ENCODE measurements at regions not wholly inside any gene's neighbourhood (a gene's known extent, or its start where the extent isn't known, plus 50 kb on each side); places are given as distances from the start of the nearest gene placed in this dataset.

GRCh38 chr14:96999654-97000155, 202.5 kb downstream of the VRK1 start:
- ChIA-PET POLR2A (no interaction called here), CTCF (interaction anchor here (1.2 kb wide), 1 partner anchor 28 kb away, joined by 3 read pairs; no protein-coding TSS in a partner anchor)

DNA sequence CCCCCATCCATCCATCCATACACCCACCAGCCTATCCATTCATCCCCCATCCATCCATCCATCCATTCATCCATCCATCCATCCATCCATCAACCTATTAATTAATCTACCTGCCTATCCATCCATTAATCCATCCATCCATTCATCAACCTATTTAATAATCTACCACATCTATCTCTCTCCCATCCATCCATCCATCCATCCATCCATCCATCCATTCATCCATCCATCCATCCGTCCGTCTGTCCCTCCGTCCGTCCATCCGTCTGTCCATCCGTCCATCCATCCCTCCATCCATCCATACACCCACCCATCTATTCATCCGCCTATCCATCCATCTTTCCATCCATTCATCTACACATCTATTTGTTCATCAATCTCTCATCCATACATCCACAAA, 205.3 kb downstream of the VRK1 start:
- no peak for DNase-seq (ENCODE audit: extremely low spot score)
- POLR2A ChIA-PET = no interaction called here
- CTCF ChIA-PET = no interaction called here
- TF ChIP-seq, protein P1, sequence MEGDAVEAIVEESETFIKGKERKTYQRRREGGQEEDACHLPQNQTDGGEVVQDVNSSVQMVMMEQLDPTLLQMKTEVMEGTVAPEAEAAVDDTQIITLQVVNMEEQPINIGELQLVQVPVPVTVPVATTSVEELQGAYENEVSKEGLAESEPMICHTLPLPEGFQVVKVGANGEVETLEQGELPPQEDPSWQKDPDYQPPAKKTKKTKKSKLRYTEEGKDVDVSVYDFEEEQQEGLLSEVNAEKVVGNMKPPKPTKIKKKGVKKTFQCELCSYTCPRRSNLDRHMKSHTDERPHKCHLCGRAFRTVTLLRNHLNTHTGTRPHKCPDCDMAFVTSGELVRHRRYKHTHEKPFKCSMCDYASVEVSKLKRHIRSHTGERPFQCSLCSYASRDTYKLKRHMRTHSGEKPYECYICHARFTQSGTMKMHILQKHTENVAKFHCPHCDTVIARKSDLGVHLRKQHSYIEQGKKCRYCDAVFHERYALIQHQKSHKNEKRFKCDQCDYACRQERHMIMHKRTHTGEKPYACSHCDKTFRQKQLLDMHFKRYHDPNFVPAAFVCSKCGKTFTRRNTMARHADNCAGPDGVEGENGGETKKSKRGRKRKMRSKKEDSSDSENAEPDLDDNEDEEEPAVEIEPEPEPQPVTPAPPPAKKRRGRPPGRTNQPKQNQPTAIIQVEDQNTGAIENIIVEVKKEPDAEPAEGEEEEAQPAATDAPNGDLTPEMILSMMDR (IDR thresholded peaks at IDR 0.05; ENCODE audit: control extremely low read depth, extremely low read depth, low read depth, missing control alignments) = no peak

More at GRCh38 chr14:96999654-97000155, 202.5 kb downstream of the VRK1 start:
- TF ChIP-seq, protein P1 (IDR thresholded peaks at IDR 0.05; ENCODE audit: control extremely low read depth, extremely low read depth, low read depth, missing control alignments) = no peak
- DNase-seq (ENCODE audit: extremely low spot score) = no peak

GRCh38 chr14:97005934-97006333, 208.8 kb downstream of the VRK1 start:
- DNase-seq (ENCODE audit: extremely low spot score) = no peak
- TF ChIP-seq, protein P1 (IDR thresholded peaks at IDR 0.05; ENCODE audit: control extremely low read depth, extremely low read depth, low read depth, missing control alignments) = no peak
- ChIA-PET CTCF (no interaction called here), POLR2A (no interaction called here)

DNA sequence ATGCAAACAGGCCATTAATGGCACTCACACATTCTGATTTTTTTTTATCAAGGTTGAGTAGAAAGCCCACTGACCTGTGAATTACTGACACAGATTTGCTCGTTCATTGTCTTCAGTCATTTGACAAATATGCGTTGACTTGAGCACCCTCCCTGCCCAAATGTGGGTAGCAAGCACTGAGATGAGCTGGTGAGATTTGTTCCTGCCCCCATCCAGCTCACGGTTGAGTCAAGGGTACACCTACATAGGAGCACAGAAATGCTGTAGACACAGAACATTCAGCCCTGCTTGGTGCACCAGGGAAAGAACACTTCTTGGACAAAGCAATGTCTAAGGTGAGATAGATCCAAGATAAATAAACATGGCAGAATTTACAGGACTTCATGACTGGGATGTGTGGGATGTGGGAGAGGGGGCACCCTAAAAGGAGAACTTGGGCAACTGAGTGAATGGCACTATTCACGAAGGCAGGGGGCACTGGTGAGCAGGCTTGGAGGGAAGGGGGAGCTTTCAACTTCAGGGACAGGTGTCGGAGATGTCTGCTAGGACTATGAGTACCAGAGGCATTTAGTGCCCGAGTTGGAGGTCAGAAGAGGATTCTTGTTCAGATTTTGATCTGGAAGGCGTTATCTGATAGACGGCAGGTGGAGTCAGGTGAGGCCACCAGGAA, 213.4 kb downstream of the VRK1 start:
- DNase-seq (ENCODE audit: extremely low spot score) = no peak
- POLR2A ChIA-PET = no interaction called here
- TF ChIP-seq, protein P1 (IDR thresholded peaks at IDR 0.05; ENCODE audit: control extremely low read depth, extremely low read depth, low read depth, missing control alignments) = no peak
- CTCF ChIA-PET = interaction anchor here (0.8 to 1.6 kb wide), 3 partner anchors 9 to 17 kb away, joined by 3 to 4 read pairs (median 3); no protein-coding TSS in a partner anchor

GRCh38 chr14:97013878-97014277, 216.7 kb downstream of the VRK1 start:
- ChIA-PET POLR2A (no interaction called here), CTCF (no interaction called here)
- no peak for DNase-seq (ENCODE audit: extremely low spot score)
- TF ChIP-seq, protein P1 (IDR thresholded peaks at IDR 0.05; ENCODE audit: control extremely low read depth, extremely low read depth, low read depth, missing control alignments) = no peak

- no peak for DNase-seq (ENCODE audit: extremely low spot score)
- TF ChIP-seq, protein P1 (IDR thresholded peaks at IDR 0.05; ENCODE audit: control extremely low read depth, extremely low read depth, low read depth, missing control alignments) = no peak
- CTCF ChIA-PET = interaction anchor here (1.3 kb wide), 2 partner anchors 13 to 83 kb away, joined by 3 to 4 read pairs; no protein-coding TSS in a partner anchor
- POLR2A ChIA-PET = no interaction called here
These were observed 223.8 kb downstream of the VRK1 start for GRCh38 chr14:97021001-97021400.
